Upper lobe of left lung (tissue), 4 donors: ENCODE measurements at regions not wholly inside any gene's neighbourhood (a gene's known extent, or its start where the extent isn't known, plus 50 kb on each side); places are given as distances from the start of the nearest gene placed in this dataset.

Experiments used
- CTCF ChIP-seq, 6 experiments: fragments of 450-650 bp in 4 of 6; fragments of 200-600 bp in 2 of 6; sonication (generic) in 2 of 6; IDR thresholded peaks; one replicate each; pipeline ENCODE4 v1.5.1; 2016 to 2019; ENCODE audit warnings: antibody characterized with exemption in 6 of 6
- POLR2A ChIP-seq, 4 donors: fragments of 450-650 bp; IDR thresholded peaks; one replicate each; pipeline ENCODE4 v1.5.1; 2016 to 2017; ENCODE audit warnings: antibody characterized with exemption in 4 of 4, mild to moderate bottlenecking in 2 of 4
- POLR2AphosphoS5 ChIP-seq, 2 donors: sonication (generic); formaldehyde crosslinking; IDR thresholded peaks; one replicate each; pipeline ENCODE4 v1.5.1; 2017; ENCODE audit warnings: antibody characterized with exemption in 2 of 2

GRCh38 chr5:99000221-99000620, 71.4 kb upstream of the CHD1 start:
- TF ChIP-seq CTCF (IDR thresholded peaks at IDR 0.05): no peak
- no peak for TF ChIP-seq POLR2A (IDR thresholded peaks at IDR 0.05)
- no peak for TF ChIP-seq POLR2AphosphoS5 (IDR thresholded peaks at IDR 0.05)
